ENCODE measurements at regions not wholly inside any gene's neighbourhood (a gene's known extent, or its start where the extent isn't known, plus 50 kb on each side); places are given as distances from the start of the nearest gene placed in this dataset.

GRCh38 chr9:18068900-18069299, 405.1 kb upstream of the ADAMTSL1 start:
- 93 to 99% methylated on average over 3 of the region's 3 CpGs for WGBS, 2 donors
- Histone ChIP-seq H3K36me3 (ENCODE audit: control insufficient read depth in 1 of 2, insufficient read depth in 2 of 2, low read length in 1 of 2) (no peaks in the 10 kb centered on the region), H3K4me1 (ENCODE audit: control insufficient read depth in 1 of 2, insufficient read depth in 2 of 2, low read length in 2 of 2) (peaks cover 0 to 4% of the 10 kb centered on the region in 2 donors), H3K27me3 (ENCODE audit: control insufficient read depth in 1 of 2, insufficient read depth in 2 of 2, low read length in 1 of 2) (no peaks in the 10 kb centered on the region), H3K4me3 (ENCODE audit: low read length in 2 of 2) (no peak overlapping the region), H3K9me3 (ENCODE audit: control insufficient read depth, low read length) (no peaks in the 10 kb centered on the region), H3K27ac (ENCODE audit: low read depth in 1 of 2, low read length in 2 of 2) (no peak overlapping the region)
- DNase-seq (no peak), ATAC-seq (ENCODE audit: low FRiP score) (no peak)
- intact Hi-C loops (cut with DNase I): no loop called here

GRCh38 chr9:18071651-18072060, 402.3 kb upstream of the ADAMTSL1 start:
- WGBS, 2 donors: 32 to 38% methylated on average over 6 of the region's 6 CpGs
- no peak overlapping the region for H3K27ac ChIP-seq (ENCODE audit: low read depth in 1 of 2, low read length in 2 of 2)
- H3K36me3 ChIP-seq (ENCODE audit: control insufficient read depth in 1 of 2, insufficient read depth in 2 of 2, low read length in 1 of 2): no peaks in the 10 kb centered on the region
- H3K9me3 ChIP-seq (ENCODE audit: control insufficient read depth, low read length): no peaks in the 10 kb centered on the region
- intact Hi-C loops (cut with DNase I): loop anchor here in 1 of 2 donors (10.0 kb wide), 1 partner anchor 47 kb away; no protein-coding TSS in a partner anchor
- no peak for DNase-seq
- no peak overlapping the region for H3K4me3 ChIP-seq (ENCODE audit: low read length in 2 of 2)
- peak; percentile 49 for ATAC-seq (ENCODE audit: low FRiP score)
- H3K4me1 ChIP-seq (ENCODE audit: control insufficient read depth in 1 of 2, insufficient read depth in 2 of 2, low read length in 2 of 2): peaks cover 0 to 4% of the 10 kb centered on the region in 2 donors
- no peaks in the 10 kb centered on the region for H3K27me3 ChIP-seq (ENCODE audit: control insufficient read depth in 1 of 2, insufficient read depth in 2 of 2, low read length in 1 of 2)

- H3K9me3 ChIP-seq (ENCODE audit: control insufficient read depth, low read length): no peaks in the 10 kb centered on the region
- H3K4me1 ChIP-seq (ENCODE audit: control insufficient read depth in 1 of 2, insufficient read depth in 2 of 2, low read length in 2 of 2): peaks cover 0 to 9% of the 10 kb centered on the region in 2 donors
- WGBS, 2 donors: 97% methylated on average over 4 of the region's 4 CpGs
- intact Hi-C loops (cut with DNase I): loop anchor here in 1 of 2 donors (10.0 kb wide), 1 partner anchor 48 kb away; no protein-coding TSS in a partner anchor
- no peak overlapping the region for H3K27ac ChIP-seq (ENCODE audit: low read depth in 1 of 2, low read length in 2 of 2)
- no peaks in the 10 kb centered on the region for H3K36me3 ChIP-seq (ENCODE audit: control insufficient read depth in 1 of 2, insufficient read depth in 2 of 2, low read length in 1 of 2)
- H3K27me3 ChIP-seq (ENCODE audit: control insufficient read depth in 1 of 2, insufficient read depth in 2 of 2, low read length in 1 of 2): no peaks in the 10 kb centered on the region
- H3K4me3 ChIP-seq (ENCODE audit: low read length in 2 of 2): no peak overlapping the region
- ATAC-seq (ENCODE audit: low FRiP score): no peak
- no peak for DNase-seq
Measured at GRCh38 chr9:18073002-18073401, 401.0 kb upstream of the ADAMTSL1 start.

GRCh38 chr9:18074041-18074440, 399.9 kb upstream of the ADAMTSL1 start:
- intact Hi-C loops (cut with DNase I): loop anchor here in 1 of 2 donors (10.0 kb wide), 1 partner anchor 49 kb away; no protein-coding TSS in a partner anchor
- Histone ChIP-seq H3K27me3 (ENCODE audit: control insufficient read depth in 1 of 2, insufficient read depth in 2 of 2, low read length in 1 of 2) (no peaks in the 10 kb centered on the region), H3K9me3 (ENCODE audit: control insufficient read depth, low read length) (no peaks in the 10 kb centered on the region), H3K36me3 (ENCODE audit: control insufficient read depth in 1 of 2, insufficient read depth in 2 of 2, low read length in 1 of 2) (no peaks in the 10 kb centered on the region), H3K4me3 (ENCODE audit: low read length in 2 of 2) (no peak overlapping the region), H3K4me1 (ENCODE audit: control insufficient read depth in 1 of 2, insufficient read depth in 2 of 2, low read length in 2 of 2) (peaks cover 4 to 12% of the 10 kb centered on the region in 2 donors), H3K27ac (ENCODE audit: low read depth in 1 of 2, low read length in 2 of 2) (no peak overlapping the region)
- WGBS, 2 donors: 59 to 67% methylated on average over 3 of the region's 3 CpGs
- ATAC-seq (ENCODE audit: low FRiP score) (no peak), DNase-seq (no peak)

GRCh38 chr9:18075253-18075952, 398.6 kb upstream of the ADAMTSL1 start:
- Histone ChIP-seq H3K4me1 (ENCODE audit: control insufficient read depth in 1 of 2, insufficient read depth in 2 of 2, low read length in 2 of 2) (peaks cover 4 to 12% of the 10 kb centered on the region in 2 donors), H3K27ac (ENCODE audit: low read depth in 1 of 2, low read length in 2 of 2) (no peak overlapping the region), H3K9me3 (ENCODE audit: control insufficient read depth, low read length) (no peaks in the 10 kb centered on the region), H3K36me3 (ENCODE audit: control insufficient read depth in 1 of 2, insufficient read depth in 2 of 2, low read length in 1 of 2) (no peaks in the 10 kb centered on the region), H3K4me3 (ENCODE audit: low read length in 2 of 2) (no peak overlapping the region), H3K27me3 (ENCODE audit: control insufficient read depth in 1 of 2, insufficient read depth in 2 of 2, low read length in 1 of 2) (no peaks in the 10 kb centered on the region)
- ATAC-seq (ENCODE audit: low FRiP score) (no peak), DNase-seq (no peak)
- intact Hi-C loops (cut with DNase I): loop anchor here in 1 of 2 donors (10.0 kb wide), 1 partner anchor 51 kb away; no protein-coding TSS in a partner anchor
- WGBS, 2 donors: 45 to 67% methylated on average over 3 of the region's 3 CpGs

- DNase-seq: no peak
- Histone ChIP-seq H3K4me1 (ENCODE audit: control insufficient read depth in 1 of 2, insufficient read depth in 2 of 2, low read length in 2 of 2) (peaks cover 4 to 10% of the 10 kb centered on the region in 2 donors), H3K4me3 (ENCODE audit: low read length in 2 of 2) (no peak overlapping the region), H3K27ac (ENCODE audit: low read depth in 1 of 2, low read length in 2 of 2) (no peak overlapping the region), H3K36me3 (ENCODE audit: control insufficient read depth in 1 of 2, insufficient read depth in 2 of 2, low read length in 1 of 2) (no peaks in the 10 kb centered on the region), H3K9me3 (ENCODE audit: control insufficient read depth, low read length) (no peaks in the 10 kb centered on the region), H3K27me3 (ENCODE audit: control insufficient read depth in 1 of 2, insufficient read depth in 2 of 2, low read length in 1 of 2) (no peaks in the 10 kb centered on the region)
- intact Hi-C loops (cut with DNase I): loop anchor here in 1 of 2 donors (10.0 kb wide), 1 partner anchor 53 kb away; no protein-coding TSS in a partner anchor
- WGBS, 2 donors: 52 to 66% methylated on average over 8 of the region's 8 CpGs
- no peak for ATAC-seq (ENCODE audit: low FRiP score)
Measured at GRCh38 chr9:18077941-18078678, 395.8 kb upstream of the ADAMTSL1 start.

- no peak for ATAC-seq (ENCODE audit: low FRiP score)
- 90 to 92% methylated on average over 4 of the region's 4 CpGs for WGBS, 2 donors
- Histone ChIP-seq H3K4me1 (ENCODE audit: control insufficient read depth in 1 of 2, insufficient read depth in 2 of 2, low read length in 2 of 2) (no peaks in the 10 kb centered on the region), H3K4me3 (ENCODE audit: low read length in 2 of 2) (no peak overlapping the region), H3K27me3 (ENCODE audit: control insufficient read depth in 1 of 2, insufficient read depth in 2 of 2, low read length in 1 of 2) (no peaks in the 10 kb centered on the region), H3K36me3 (ENCODE audit: control insufficient read depth in 1 of 2, insufficient read depth in 2 of 2, low read length in 1 of 2) (no peaks in the 10 kb centered on the region), H3K27ac (ENCODE audit: low read depth in 1 of 2, low read length in 2 of 2) (no peak overlapping the region), H3K9me3 (ENCODE audit: control insufficient read depth, low read length) (no peaks in the 10 kb centered on the region)
- intact Hi-C loops (cut with DNase I): no loop called here
- DNase-seq: no peak
Measured at GRCh38 chr9:18092138-18092537, 381.8 kb upstream of the ADAMTSL1 start.

- Histone ChIP-seq H3K9me3 (ENCODE audit: control insufficient read depth, low read length) (no peaks in the 10 kb centered on the region), H3K4me1 (ENCODE audit: control insufficient read depth in 1 of 2, insufficient read depth in 2 of 2, low read length in 2 of 2) (peaks cover 0 to 2% of the 10 kb centered on the region in 2 donors), H3K27me3 (ENCODE audit: control insufficient read depth in 1 of 2, insufficient read depth in 2 of 2, low read length in 1 of 2) (no peaks in the 10 kb centered on the region), H3K27ac (ENCODE audit: low read depth in 1 of 2, low read length in 2 of 2) (no peak overlapping the region), H3K36me3 (ENCODE audit: control insufficient read depth in 1 of 2, insufficient read depth in 2 of 2, low read length in 1 of 2) (no peaks in the 10 kb centered on the region), H3K4me3 (ENCODE audit: low read length in 2 of 2) (no peak overlapping the region)
- no peak for ATAC-seq (ENCODE audit: low FRiP score)
- 93 to 95% methylated on average over 4 of the region's 4 CpGs for WGBS, 2 donors
- no peak for DNase-seq
- intact Hi-C loops (cut with DNase I): no loop called here
Measured at GRCh38 chr9:18106006-18106560, 367.9 kb upstream of the ADAMTSL1 start.
